Esophagus squamous epithelium (tissue), 4 donors: ENCODE measurements at regions not wholly inside any gene's neighbourhood (a gene's known extent, or its start where the extent isn't known, plus 50 kb on each side); places are given as distances from the start of the nearest gene placed in this dataset.
"Not testable (repeated sequence)": the region's sequence is repeated elsewhere in the genome, so short reads cannot be mapped to it uniquely, and the experiment has no call there.

ENCODE experiments used
- CTCF ChIP-seq, 6 experiments: fragments of 450-650 bp in 4 of 6; fragments of 200-600 bp in 2 of 6; sonication (generic) in 2 of 6; IDR thresholded peaks; one replicate each; pipeline ENCODE4 v1.5.1; 2016 to 2019; ENCODE audit warnings: antibody characterized with exemption in 6 of 6, mild to moderate bottlenecking in 4 of 6, moderate library complexity in 4 of 6
- POLR2A ChIP-seq, 4 donors: fragments of 450-650 bp; IDR thresholded peaks; one replicate each; pipeline ENCODE4 v1.6.1; 2017; ENCODE audit warnings: antibody characterized with exemption in 4 of 4, mild to moderate bottlenecking in 4 of 4, moderate library complexity in 3 of 4

- TF ChIP-seq CTCF, POLR2A (IDR thresholded peaks at IDR 0.05): not testable (repeated sequence)
Measured at GRCh38 chr3:198139037-198139436, 179.0 kb downstream of the LMLN start.
